SK-N-SH treated with all-trans-retinoic acid at 6 μM for 48 hours (cell line): ENCODE measurements at regions not wholly inside any gene's neighbourhood (a gene's known extent, or its start where the extent isn't known, plus 50 kb on each side); places are given as distances from the start of the nearest gene placed in this dataset.

Experiments used
- ATAC-seq: fragments of 200-7000 bp; cut with Tn5 transposase; 3 replicates; pipeline ENCODE4 v1.9.1; 2020; ENCODE audit warnings: mild to moderate bottlenecking, moderate library complexity
- ARNTL ChIP-seq: fragments of 450-650 bp; formaldehyde crosslinking; IDR thresholded peaks from 2 replicates; pipeline ENCODE4 v1.5.0; 2020; ENCODE audit warnings: low read depth, mild to moderate bottlenecking, moderate library complexity, borderline replicate concordance
- BACH2 ChIP-seq: fragments of 250-450 bp; sonication (Bioruptor Pico); IDR thresholded peaks from 2 replicates; pipeline ENCODE4 v1.9.0; 2021; ENCODE audit warnings: mild to moderate bottlenecking, borderline replicate concordance
- CSDC2 ChIP-seq: fragments of 250-450 bp; sonication (Bioruptor Pico); IDR thresholded peaks from 2 replicates; pipeline ENCODE4 v1.5.0; 2020; ENCODE audit warnings: mild to moderate bottlenecking, moderate library complexity
- CSRNP3 ChIP-seq: fragments of 250-450 bp; sonication (Bioruptor Pico); IDR thresholded peaks from 2 replicates; pipeline ENCODE4 v1.5.1; 2021; ENCODE audit warnings: mild to moderate bottlenecking, moderate library complexity
- ESRRG ChIP-seq: fragments of 250-450 bp; sonication (Bioruptor Pico); IDR thresholded peaks from 2 replicates; pipeline ENCODE4 v1.6.1; 2021; ENCODE audit warnings: mild to moderate bottlenecking
- ISL1 ChIP-seq: fragments of 250-450 bp; sonication (Bioruptor Pico); IDR thresholded peaks from 2 replicates; pipeline ENCODE4 v2.1.2; 2022; ENCODE audit warnings: mild to moderate bottlenecking, moderate library complexity
- PATZ1 ChIP-seq: fragments of 250-450 bp; sonication (Bioruptor Pico); IDR thresholded peaks from 2 replicates; pipeline ENCODE4 v1.8.0; 2020; ENCODE audit warnings: mild to moderate bottlenecking, moderate library complexity, borderline replicate concordance
- POU6F1 ChIP-seq: fragments of 250-450 bp; sonication (Bioruptor Pico); IDR thresholded peaks from 2 replicates; pipeline ENCODE4 v1.8.0; 2021; ENCODE audit warnings: low read depth, mild to moderate bottlenecking, moderate library complexity, borderline replicate concordance
- PPARA ChIP-seq: fragments of 250-450 bp; sonication (Bioruptor Pico); IDR thresholded peaks from 2 replicates; pipeline ENCODE4 v1.5.0; 2020; ENCODE audit warnings: mild to moderate bottlenecking, borderline replicate concordance
- RARB ChIP-seq: fragments of 250-450 bp; sonication (Bioruptor Pico); IDR thresholded peaks from 2 replicates; pipeline ENCODE4 v1.8.0; 2021; ENCODE audit warnings: mild to moderate bottlenecking, moderate library complexity
- SNAI2 ChIP-seq: fragments of 250-450 bp; sonication (Bioruptor Pico); IDR thresholded peaks from 2 replicates; pipeline ENCODE4 v1.5.0; 2020; ENCODE audit warnings: mild to moderate bottlenecking, moderate library complexity
- TCF4 ChIP-seq: fragments of 250-450 bp; sonication (Bioruptor Pico); IDR thresholded peaks from 2 replicates; pipeline ENCODE4 v1.8.0; 2021; ENCODE audit warnings: mild to moderate bottlenecking, moderate library complexity, borderline replicate concordance
- TOX ChIP-seq: fragments of 250-450 bp; sonication (Bioruptor Pico); IDR thresholded peaks from 2 replicates; pipeline ENCODE4 v1.8.0; 2021; ENCODE audit warnings: mild to moderate bottlenecking, moderate library complexity, borderline replicate concordance
- TSHZ2 ChIP-seq: fragments of 250-450 bp; sonication (Bioruptor Pico); IDR thresholded peaks from 2 replicates; pipeline ENCODE4 v1.5.0; 2020; ENCODE audit warnings: mild to moderate bottlenecking, moderate library complexity
- ZC3H10 ChIP-seq: fragments of 250-450 bp; sonication (Bioruptor Pico); IDR thresholded peaks from 2 replicates; pipeline ENCODE4 v1.5.1; 2021; ENCODE audit warnings: mild to moderate bottlenecking, moderate library complexity
- ZFP3 ChIP-seq: fragments of 250-450 bp; sonication (Bioruptor Pico); IDR thresholded peaks from 2 replicates; pipeline ENCODE4 v1.5.0; 2020; ENCODE audit warnings: mild to moderate bottlenecking, moderate library complexity
- ZFP30 ChIP-seq: fragments of 450-650 bp; formaldehyde crosslinking; IDR thresholded peaks from 2 replicates; pipeline ENCODE4 v1.5.0; 2022; ENCODE audit warnings: mild to moderate bottlenecking, moderate library complexity
- ZNF70 ChIP-seq: fragments of 450-650 bp; formaldehyde crosslinking; IDR thresholded peaks from 2 replicates; pipeline ENCODE4 v1.5.0; 2020; ENCODE audit warnings: mild to moderate bottlenecking, moderate library complexity
- ZNF8 ChIP-seq: fragments of 450-650 bp; formaldehyde crosslinking; IDR thresholded peaks from 2 replicates; pipeline ENCODE4 v1.5.0; 2020; ENCODE audit warnings: mild to moderate bottlenecking, moderate library complexity

- no peak for TF ChIP-seq PATZ1
- TF ChIP-seq SNAI2 (CRISPR knock-in tag): no peak
Observed at GRCh38 chr2:219759801-219760200, 132.4 kb downstream of the SLC4A3 start (continued).

GRCh38 chr2:219765231-219765911, 137.9 kb downstream of the SLC4A3 start:
- ATAC-seq: no peak
- TF ChIP-seq ARNTL (CRISPR knock-in tag) (no peak), ZNF70 (CRISPR knock-in tag) (no peak), TCF4 (no peak), ZFP3 (CRISPR knock-in tag) (no peak), RARB (CRISPR knock-in tag) (no peak), PPARA (CRISPR knock-in tag) (no peak), SNAI2 (CRISPR knock-in tag) (no peak), ZFP30 (CRISPR knock-in tag) (no peak), CSDC2 (no peak), ESRRG (CRISPR knock-in tag) (no peak), ZNF8 (no peak), ISL1 (CRISPR knock-in tag) (no peak), TSHZ2 (CRISPR knock-in tag) (no peak), CSRNP3 (CRISPR knock-in tag) (no peak)

- ATAC-seq: no peak
- TF ChIP-seq RARB (CRISPR knock-in tag): no peak
- TF ChIP-seq ZC3H10: no peak
- no peak for TF ChIP-seq CSDC2
- no peak for TF ChIP-seq PATZ1
- TF ChIP-seq CSRNP3 (CRISPR knock-in tag): no peak
- TF ChIP-seq TSHZ2 (CRISPR knock-in tag): no peak
- no peak for TF ChIP-seq ZNF70 (CRISPR knock-in tag)
- no peak for TF ChIP-seq BACH2 (CRISPR knock-in tag)
- TF ChIP-seq SNAI2 (CRISPR knock-in tag): no peak
- no peak for TF ChIP-seq POU6F1
- TF ChIP-seq ESRRG (CRISPR knock-in tag): no peak
- TF ChIP-seq TOX (CRISPR knock-in tag): no peak
- TF ChIP-seq, all 23 proteins: peak for 0
Observed at GRCh38 chr2:219766658-219767057, 139.2 kb downstream of the SLC4A3 start.
